ENCODE measurements at regions not wholly inside any gene's neighbourhood (a gene's known extent, or its start where the extent isn't known, plus 50 kb on each side); places are given as distances from the start of the nearest gene placed in this dataset.

DNA sequence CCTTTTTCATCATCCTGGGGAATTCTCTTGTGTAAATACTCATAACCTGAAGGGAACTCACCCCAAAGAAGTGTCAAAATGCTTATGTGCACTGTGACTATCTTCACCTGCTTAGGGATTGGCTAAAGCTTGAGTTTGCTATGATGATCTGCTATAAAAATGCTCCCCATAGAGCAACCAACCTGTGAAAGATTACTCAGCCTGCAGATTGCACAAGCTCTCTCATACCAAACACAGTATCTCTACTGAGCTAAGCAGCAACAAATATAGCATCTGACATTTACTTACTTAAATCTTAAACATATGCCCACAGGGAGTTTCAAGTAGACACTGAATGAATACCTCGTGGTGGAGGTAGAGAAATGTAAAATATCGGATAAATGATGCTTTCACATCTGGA lies 725.8 kb downstream of the MRPL39 start:
- no peak for TF ChIP-seq GATA3 (IDR thresholded peaks at IDR 0.05; ENCODE audit: low read depth, low read length)
- no peak for TF ChIP-seq GATA2 (IDR thresholded peaks at IDR 0.05; ENCODE audit: low read depth, low read length)

DNA sequence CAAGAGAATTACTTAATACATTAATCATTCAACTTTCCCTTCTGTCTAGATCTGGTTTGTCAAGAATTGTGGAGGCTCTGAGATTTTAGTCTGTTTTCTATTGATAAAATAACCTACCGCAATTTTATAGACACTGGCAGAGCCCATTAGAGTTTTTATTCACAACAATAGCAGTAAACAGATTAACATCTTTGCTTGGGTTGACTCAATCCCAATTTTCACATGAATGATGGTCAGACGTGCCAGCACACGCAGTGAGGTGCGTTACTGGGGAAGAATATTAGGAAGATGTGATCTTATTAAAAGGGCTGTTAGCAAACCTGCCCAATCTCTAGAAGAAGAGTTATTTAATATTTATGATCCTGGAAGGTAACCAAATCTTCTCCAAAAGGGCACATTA lies 736.6 kb downstream of the MRPL39 start:
- TF ChIP-seq GATA2 (IDR thresholded peaks at IDR 0.05; ENCODE audit: low read depth, low read length): no peak
- no peak for TF ChIP-seq GATA3 (IDR thresholded peaks at IDR 0.05; ENCODE audit: low read depth, low read length)

DNA sequence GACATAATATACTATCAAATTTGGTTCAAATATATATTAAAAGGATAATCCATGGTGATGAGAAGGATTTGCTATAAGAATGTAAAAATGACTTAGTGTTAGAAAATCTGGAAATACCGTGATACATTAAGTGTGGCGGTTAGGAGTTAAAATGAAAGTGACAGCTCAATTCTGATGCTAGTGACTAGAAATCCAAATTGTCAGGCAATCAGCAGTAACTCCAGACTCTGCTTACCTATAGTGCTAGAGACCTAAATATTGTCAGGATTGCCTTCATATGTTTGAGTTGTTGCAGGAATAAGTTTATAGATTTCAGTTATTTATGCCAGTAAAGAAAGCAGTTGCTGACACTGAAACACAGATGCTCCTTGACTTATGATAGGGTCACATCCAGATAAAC lies 737.4 kb downstream of the MRPL39 start:
- TF ChIP-seq GATA3 (IDR thresholded peaks at IDR 0.05; ENCODE audit: low read depth, low read length): no peak
- TF ChIP-seq GATA2 (IDR thresholded peaks at IDR 0.05; ENCODE audit: low read depth, low read length): no peak

DNA sequence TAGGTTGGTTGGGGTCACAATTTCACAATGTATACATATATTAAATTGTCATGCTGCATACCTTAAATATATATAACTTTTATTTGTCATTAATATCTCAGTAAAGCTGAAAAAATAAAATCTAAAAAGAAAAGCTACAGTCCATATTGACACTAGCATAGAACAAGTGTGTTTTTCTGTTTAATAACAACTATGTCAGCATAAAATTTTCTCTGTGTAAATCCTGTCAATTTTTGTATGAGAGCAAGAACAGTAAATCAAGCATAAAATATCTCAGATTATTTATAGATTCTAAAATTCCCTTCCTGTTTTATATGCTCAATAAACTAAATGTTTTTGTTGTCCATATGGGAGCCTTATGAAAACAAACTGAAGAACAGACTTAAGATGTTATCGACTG lies 739.2 kb downstream of the MRPL39 start:
- TF ChIP-seq GATA2 (IDR thresholded peaks at IDR 0.05; ENCODE audit: low read depth, low read length) (no peak), GATA3 (IDR thresholded peaks at IDR 0.05; ENCODE audit: low read depth, low read length) (no peak)

DNA sequence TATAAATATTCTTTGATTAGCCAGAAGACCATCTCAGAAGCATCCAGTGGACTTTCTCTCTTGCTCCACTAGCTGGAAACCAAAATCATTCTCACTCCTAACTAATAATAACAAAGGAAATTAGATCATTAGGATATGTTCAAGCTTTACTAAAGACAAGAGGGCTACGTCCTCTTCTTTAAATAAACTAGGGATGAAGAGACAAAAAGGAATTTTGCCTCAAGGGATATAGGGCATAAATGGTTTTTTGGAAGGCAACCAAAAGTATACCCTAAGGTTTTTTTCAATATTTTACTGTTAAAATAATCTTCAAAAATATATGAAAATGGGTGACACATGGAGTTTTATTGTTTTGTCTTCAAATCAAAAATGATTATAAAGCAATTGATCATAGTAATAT lies 745.8 kb downstream of the MRPL39 start:
- TF ChIP-seq GATA2 (IDR thresholded peaks at IDR 0.05; ENCODE audit: low read depth, low read length) (no peak), GATA3 (IDR thresholded peaks at IDR 0.05; ENCODE audit: low read depth, low read length) (no peak)

DNA sequence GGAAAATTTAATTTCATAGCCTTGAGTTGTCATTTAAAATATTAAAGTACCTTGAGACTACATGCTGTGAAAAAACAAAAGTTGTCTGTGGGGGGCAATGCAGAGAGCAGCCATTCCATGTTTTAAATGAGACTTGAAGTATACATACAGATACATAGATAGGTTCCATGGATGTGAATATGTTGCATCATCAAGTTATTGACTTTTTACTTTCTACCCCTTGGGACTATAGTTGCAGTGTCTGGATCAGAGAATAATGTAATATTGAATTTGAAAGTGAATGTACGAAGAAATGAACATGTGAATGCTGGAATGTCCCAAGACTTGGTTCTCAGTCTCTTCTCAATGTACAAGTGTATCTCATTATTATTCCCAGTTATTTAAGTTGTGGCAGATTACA lies 751.0 kb downstream of the MRPL39 start:
- TF ChIP-seq GATA2 (IDR thresholded peaks at IDR 0.05; ENCODE audit: low read depth, low read length) (no peak), GATA3 (IDR thresholded peaks at IDR 0.05; ENCODE audit: low read depth, low read length) (no peak)

DNA sequence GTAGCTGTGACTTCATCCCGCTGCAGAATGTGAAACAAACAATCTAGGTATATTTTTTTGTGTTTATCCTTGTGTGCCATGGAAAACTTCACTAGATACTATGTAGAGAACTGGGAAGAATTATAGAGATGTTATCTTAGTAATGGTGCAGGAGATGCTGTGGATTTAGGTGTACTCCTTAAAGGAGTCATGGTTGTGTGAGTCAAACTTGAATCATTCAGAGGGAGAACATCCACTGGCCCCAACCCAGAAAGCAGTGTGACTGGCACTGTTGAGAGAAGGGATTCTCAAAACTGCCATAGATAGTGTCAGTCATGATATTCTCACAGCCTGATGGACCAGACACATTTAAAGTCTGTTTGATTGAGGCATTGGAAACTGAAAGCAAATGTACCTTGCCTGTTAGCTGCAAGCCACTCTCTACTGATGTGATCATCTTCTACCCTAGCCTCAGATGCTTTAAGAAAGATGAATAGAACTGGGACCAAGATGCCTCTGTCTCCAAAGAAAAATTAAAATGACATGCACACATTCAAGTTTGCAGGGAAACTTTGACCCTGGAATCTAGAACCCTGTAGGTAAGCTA lies 754.6 kb downstream of the MRPL39 start:
- TF ChIP-seq GATA2 (IDR thresholded peaks at IDR 0.05; ENCODE audit: low read depth, low read length) (no peak), GATA3 (IDR thresholded peaks at IDR 0.05; ENCODE audit: low read depth, low read length) (no peak)

DNA sequence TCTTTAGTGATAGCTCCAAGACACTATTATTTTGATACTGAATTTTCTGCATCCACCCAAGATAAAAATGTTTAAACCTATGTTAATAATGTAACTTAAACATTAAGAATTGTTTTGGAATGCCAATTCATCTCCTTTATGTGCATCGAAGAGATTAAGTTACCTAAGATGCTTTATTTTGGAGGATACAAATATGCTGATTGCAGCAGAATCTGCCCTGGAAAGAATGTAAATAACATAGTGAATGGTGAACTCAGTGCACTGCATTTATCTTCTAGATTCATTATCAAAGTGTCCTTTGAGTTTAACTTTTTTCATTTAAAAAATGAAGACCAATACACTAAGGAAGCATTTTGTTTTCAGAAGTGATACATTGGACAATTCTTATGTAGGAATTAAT lies 757.2 kb downstream of the MRPL39 start:
- TF ChIP-seq GATA2 (IDR thresholded peaks at IDR 0.05; ENCODE audit: low read depth, low read length): no peak
- no peak for TF ChIP-seq GATA3 (IDR thresholded peaks at IDR 0.05; ENCODE audit: low read depth, low read length)

DNA sequence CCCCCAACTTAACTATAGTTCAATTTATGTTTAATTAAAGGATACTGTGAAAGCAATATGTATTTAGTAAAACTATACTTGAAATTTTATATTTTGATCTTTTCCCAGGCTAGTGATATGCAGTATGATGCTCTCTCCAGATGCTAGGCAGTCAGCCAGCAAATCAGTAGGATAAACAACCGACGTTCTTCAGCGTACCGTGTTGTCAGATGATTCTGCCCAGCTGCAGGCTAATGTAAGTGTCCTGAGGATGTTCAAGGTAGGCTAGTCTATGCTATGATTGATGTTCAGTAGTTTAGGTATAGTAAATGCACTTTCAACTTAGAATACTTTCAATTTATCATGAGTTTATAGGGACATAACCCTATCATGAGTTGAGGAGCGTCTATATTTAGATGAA lies 762.6 kb downstream of the MRPL39 start:
- TF ChIP-seq GATA3 (IDR thresholded peaks at IDR 0.05; ENCODE audit: low read depth, low read length) (no peak), GATA2 (IDR thresholded peaks at IDR 0.05; ENCODE audit: low read depth, low read length) (no peak)

DNA sequence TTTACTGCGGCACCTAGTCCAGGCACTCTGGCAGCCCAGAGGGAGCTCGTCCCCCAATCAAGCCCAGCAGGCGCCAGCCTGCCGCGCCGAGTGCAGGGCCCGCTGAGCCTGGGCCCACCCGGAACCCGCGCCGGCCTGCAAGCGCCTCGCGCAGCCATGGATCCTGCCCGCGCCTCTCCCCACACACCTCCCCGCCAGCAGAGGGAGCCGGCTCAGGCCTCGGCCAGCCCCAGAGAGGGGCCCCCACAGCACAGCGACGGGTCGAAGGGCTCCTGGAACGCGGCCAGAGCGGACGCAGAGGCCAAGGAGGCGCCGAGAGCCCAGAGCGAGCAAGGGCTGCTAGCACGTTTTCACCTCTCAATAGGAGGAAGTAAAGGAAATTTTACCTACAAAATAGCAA lies 767.0 kb downstream of the MRPL39 start:
- TF ChIP-seq GATA3 (IDR thresholded peaks at IDR 0.05; ENCODE audit: low read depth, low read length): no peak
- no peak for TF ChIP-seq GATA2 (IDR thresholded peaks at IDR 0.05; ENCODE audit: low read depth, low read length)

DNA sequence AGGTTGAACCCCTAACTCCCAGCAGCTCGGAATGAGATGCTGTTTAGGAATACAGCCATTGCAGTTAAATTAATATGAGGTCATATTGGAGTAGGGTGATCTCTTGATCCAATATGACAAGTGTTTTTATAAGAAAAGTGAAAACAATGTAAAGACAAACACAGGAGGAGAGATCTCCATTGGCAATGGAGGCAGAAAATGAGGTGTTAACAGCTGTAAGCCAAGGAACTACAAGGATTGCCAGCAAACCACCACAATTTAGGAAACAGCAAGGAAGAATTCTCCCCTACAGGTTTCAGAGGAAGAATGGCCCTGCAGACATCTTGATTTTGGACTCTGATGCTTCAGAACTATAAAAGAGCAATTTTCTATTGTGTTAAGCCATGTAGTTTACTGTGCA lies 774.3 kb downstream of the MRPL39 start:
- TF ChIP-seq GATA3 (IDR thresholded peaks at IDR 0.05; ENCODE audit: low read depth, low read length) (no peak), GATA2 (IDR thresholded peaks at IDR 0.05; ENCODE audit: low read depth, low read length) (no peak)

DNA sequence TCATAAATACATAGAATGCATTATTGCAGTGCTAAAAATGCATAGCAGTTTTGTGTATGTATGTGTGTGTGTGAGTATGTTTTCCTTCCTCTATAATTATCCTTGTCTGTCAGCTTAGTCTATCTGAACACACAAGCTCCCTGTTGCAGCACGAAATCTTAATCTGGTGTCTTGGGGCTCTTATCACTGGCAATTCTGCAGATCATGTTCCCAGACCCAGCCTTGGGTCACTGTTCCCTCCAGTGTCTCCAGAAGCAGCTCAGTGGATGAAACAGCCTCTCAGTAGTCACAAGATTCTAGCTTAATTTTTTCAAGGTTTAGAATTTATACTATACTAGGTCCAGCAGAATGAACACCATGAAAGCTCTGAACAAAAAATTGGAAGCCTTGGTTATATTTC lies 777.9 kb downstream of the MRPL39 start:
- TF ChIP-seq GATA3 (IDR thresholded peaks at IDR 0.05; ENCODE audit: low read depth, low read length) (no peak), GATA2 (IDR thresholded peaks at IDR 0.05; ENCODE audit: low read depth, low read length) (no peak; the same call in 1 of the 2 replicates)

DNA sequence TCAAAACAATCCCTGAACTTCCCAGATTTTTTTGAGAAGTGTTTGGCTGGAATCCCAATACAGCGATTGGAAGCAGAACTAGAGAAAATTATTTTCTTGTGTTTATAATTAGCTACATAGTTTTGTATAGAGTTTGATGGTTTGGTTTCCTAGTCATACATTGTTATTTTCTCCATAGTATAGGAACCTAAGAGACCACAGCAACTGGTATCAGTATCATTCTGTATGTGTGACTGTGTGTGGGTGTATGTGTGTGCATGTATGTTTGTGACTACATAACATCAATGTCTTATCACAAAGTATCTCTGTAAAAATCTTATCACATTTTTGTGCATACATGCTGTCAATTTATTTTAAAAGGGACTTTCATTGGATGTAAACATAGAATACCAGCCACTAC lies 780.5 kb downstream of the MRPL39 start:
- TF ChIP-seq GATA3 (IDR thresholded peaks at IDR 0.05; ENCODE audit: low read depth, low read length) (no peak), GATA2 (IDR thresholded peaks at IDR 0.05; ENCODE audit: low read depth, low read length) (no peak)

DNA sequence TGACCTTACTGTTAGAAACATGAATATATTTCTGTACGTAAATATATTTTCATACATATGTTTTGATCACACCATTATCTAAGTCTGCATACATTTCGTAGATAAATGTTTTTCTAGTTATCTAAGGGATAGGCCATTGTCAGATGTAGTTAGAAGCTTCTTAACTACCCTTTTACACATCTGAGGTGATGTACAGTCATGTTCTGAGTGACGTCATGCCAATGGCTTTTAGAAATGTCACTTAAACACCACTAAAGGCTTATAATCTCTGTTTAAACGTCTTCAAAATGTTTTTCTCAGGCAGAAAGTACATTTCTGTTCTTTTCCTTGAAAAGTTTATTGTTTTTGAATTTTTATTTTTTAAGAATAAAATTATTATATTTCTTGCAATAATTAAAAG lies 781.9 kb downstream of the MRPL39 start:
- TF ChIP-seq GATA2 (IDR thresholded peaks at IDR 0.05; ENCODE audit: low read depth, low read length): no peak
- TF ChIP-seq GATA3 (IDR thresholded peaks at IDR 0.05; ENCODE audit: low read depth, low read length): no peak

DNA sequence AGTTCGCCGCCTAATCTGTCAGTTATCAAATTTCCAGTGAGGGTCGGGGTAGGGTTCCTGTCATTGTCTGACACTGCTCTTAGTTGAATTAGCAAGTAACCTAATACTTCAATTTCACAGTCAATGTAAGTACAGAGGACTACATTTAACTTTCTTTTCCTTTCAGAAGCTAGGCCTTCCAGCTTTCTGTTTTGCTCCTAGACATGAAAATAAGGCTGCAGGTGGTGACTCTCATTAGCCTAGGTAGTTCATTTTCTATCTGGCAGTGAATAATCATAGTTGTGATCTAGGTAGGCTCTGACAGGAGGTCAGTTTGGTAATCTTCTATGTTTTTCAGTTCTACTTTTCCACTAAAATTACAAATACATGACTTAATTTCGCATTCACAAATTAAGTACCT lies 783.1 kb downstream of the MRPL39 start:
- TF ChIP-seq GATA2 (IDR thresholded peaks at IDR 0.05; ENCODE audit: low read depth, low read length): no peak

DNA sequence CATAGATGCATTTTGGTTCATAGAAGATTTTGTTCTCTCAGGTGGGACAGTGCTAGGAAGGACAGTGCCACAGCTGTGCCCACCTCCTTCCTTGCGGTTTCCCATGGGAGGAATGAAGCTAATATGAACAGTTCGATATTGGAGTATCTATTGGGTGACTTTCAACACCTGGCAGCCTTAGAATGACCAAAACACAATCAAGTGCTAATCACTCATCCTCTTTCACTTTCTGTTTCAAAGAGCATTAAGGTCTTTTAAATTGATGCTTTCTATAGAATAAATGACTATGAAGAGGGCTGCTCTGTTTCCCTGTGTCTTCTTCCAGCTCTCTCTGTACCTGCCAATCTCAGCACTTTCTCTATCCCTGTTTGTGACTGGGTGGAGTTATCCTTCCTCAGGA lies 784.0 kb downstream of the MRPL39 start:
- TF ChIP-seq GATA3 (IDR thresholded peaks at IDR 0.05; ENCODE audit: low read depth, low read length) (no peak), GATA2 (IDR thresholded peaks at IDR 0.05; ENCODE audit: low read depth, low read length) (no peak)
